ENCODE measurements at regions not wholly inside any gene's neighbourhood (a gene's known extent, or its start where the extent isn't known, plus 50 kb on each side); places are given as distances from the start of the nearest gene placed in this dataset.

DNA sequence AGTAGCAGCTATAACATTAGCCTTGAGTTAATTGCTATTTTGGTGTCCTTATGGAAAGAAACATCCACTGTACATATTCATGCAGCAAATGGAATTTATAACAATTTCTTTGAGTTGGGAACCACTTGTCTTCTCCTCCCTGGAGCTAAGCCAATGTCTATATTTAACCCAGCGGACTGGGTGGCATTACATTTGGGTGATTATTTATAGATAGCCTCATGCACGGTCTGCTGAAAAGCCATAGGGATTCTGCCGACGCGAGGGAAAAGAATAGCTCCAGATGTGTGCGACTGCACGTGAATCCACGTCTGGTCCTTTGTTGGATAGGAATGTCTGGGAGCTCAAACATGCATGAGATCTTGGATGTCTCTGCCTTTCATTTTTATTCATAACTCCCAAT, 157.5 kb upstream of the BRINP1 start:
- ChIA-PET CTCF (no interaction called here), POLR2A (no interaction called here)
- no peak overlapping the region for H3K4me2 ChIP-seq
- H3K9me3 ChIP-seq = no peaks in the 10 kb centered on the region
- H3K27ac ChIP-seq = no peak overlapping the region
- no peak for FAIRE-seq
- no peak for ATAC-seq
- no peak for TF ChIP-seq HOXB13 (CRISPR knock-in tag; IDR thresholded peaks at IDR 0.05; ENCODE audit: low read depth)
- TF ChIP-seq RARB (CRISPR knock-in tag; IDR thresholded peaks at IDR 0.05) = no peak
- TF ChIP-seq HEYL (CRISPR knock-in tag; IDR thresholded peaks at IDR 0.05) = no peak
- no peak for TF ChIP-seq JUNB (IDR thresholded peaks at IDR 0.05)
- no peak for TF ChIP-seq CBX8 (IDR thresholded peaks at IDR 0.05)
- no peak for TF ChIP-seq HOXB5 (CRISPR knock-in tag; IDR thresholded peaks at IDR 0.05)
- TF ChIP-seq ZSCAN20 (CRISPR knock-in tag; IDR thresholded peaks at IDR 0.05) = no peak
- TF ChIP-seq, protein P1, sequence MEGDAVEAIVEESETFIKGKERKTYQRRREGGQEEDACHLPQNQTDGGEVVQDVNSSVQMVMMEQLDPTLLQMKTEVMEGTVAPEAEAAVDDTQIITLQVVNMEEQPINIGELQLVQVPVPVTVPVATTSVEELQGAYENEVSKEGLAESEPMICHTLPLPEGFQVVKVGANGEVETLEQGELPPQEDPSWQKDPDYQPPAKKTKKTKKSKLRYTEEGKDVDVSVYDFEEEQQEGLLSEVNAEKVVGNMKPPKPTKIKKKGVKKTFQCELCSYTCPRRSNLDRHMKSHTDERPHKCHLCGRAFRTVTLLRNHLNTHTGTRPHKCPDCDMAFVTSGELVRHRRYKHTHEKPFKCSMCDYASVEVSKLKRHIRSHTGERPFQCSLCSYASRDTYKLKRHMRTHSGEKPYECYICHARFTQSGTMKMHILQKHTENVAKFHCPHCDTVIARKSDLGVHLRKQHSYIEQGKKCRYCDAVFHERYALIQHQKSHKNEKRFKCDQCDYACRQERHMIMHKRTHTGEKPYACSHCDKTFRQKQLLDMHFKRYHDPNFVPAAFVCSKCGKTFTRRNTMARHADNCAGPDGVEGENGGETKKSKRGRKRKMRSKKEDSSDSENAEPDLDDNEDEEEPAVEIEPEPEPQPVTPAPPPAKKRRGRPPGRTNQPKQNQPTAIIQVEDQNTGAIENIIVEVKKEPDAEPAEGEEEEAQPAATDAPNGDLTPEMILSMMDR (IDR thresholded peaks at IDR 0.05) = no peak
- TF ChIP-seq SMC3 (IDR thresholded peaks at IDR 0.05) = no peak
- no peak for TF ChIP-seq EHF (CRISPR knock-in tag; IDR thresholded peaks at IDR 0.05)
- no peak for TF ChIP-seq SREBF2 (IDR thresholded peaks at IDR 0.05)
- no peak for TF ChIP-seq JUN (IDR thresholded peaks at IDR 0.05)
- TF ChIP-seq, protein P2, sequence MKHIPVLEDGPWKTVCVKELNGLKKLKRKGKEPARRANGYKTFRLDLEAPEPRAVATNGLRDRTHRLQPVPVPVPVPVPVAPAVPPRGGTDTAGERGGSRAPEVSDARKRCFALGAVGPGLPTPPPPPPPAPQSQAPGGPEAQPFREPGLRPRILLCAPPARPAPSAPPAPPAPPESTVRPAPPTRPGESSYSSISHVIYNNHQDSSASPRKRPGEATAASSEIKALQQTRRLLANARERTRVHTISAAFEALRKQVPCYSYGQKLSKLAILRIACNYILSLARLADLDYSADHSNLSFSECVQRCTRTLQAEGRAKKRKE (CRISPR knock-in tag; IDR thresholded peaks at IDR 0.05; ENCODE audit: low read depth) = no peak
- no peak for TF ChIP-seq ZC3H11A (IDR thresholded peaks at IDR 0.05)
- TF ChIP-seq RNF2 (IDR thresholded peaks at IDR 0.05; ENCODE audit: borderline replicate concordance, low read depth) = no peak
- TF ChIP-seq CBX2 (IDR thresholded peaks at IDR 0.05; ENCODE audit: borderline replicate concordance, low read depth) = no peak
- TF ChIP-seq, protein P3, sequence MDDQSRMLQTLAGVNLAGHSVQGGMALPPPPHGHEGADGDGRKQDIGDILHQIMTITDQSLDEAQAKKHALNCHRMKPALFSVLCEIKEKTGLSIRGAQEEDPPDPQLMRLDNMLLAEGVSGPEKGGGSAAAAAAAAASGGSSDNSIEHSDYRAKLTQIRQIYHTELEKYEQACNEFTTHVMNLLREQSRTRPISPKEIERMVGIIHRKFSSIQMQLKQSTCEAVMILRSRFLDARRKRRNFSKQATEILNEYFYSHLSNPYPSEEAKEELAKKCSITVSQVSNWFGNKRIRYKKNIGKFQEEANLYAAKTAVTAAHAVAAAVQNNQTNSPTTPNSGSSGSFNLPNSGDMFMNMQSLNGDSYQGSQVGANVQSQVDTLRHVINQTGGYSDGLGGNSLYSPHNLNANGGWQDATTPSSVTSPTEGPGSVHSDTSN (IDR thresholded peaks at IDR 0.05) = no peak
- no peak for DNase-seq (ENCODE audit: low read depth in 1 of 2, low spot score in 1 of 2)
- 56% methylated on average over 8 of the region's 8 CpGs for WGBS (ENCODE audit: missing lambda C conversion rate)
- H3K4me1 ChIP-seq = no peaks in the 10 kb centered on the region
- H3K4me3 ChIP-seq = no peak overlapping the region

DNA sequence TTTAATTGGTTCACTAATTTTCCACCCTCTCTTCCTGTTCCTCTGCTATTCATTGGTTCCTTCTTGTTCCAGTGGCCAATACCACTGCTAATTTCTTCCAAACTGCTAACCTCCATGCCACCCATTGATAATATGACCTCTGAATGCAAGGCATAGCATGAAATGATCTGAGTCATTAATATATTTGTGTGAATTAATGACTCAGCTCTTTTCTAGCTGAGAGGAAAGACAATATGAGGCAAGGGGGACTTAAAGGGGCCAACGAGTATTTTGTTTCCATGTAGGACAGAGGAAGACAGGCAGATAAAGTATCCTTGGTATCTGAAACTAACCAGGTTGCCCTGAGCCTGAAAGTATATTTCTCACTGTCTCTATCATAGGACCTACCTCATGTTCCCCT, 154.3 kb upstream of the BRINP1 start:
- Histone ChIP-seq H3K9me3 (no peaks in the 10 kb centered on the region), H3K4me2 (no peak overlapping the region), H3K4me1 (no peaks in the 10 kb centered on the region), H3K4me3 (no peak overlapping the region), H3K27ac (no peak overlapping the region)
- FAIRE-seq = no peak
- WGBS (ENCODE audit: missing lambda C conversion rate) = 5% methylated on average over 1 of the region's 1 CpG
- TF ChIP-seq FOSL2 (IDR thresholded peaks at IDR 0.05) (no peak), FOSL2 (CRISPR knock-in tag; IDR thresholded peaks at IDR 0.05) (no peak), MAFK (IDR thresholded peaks at IDR 0.05; ENCODE audit: partially characterized antibody) (peak; percentile 70)
- CTCF ChIA-PET = no interaction called here
- DNase-seq (ENCODE audit: low read depth in 1 of 2, low spot score in 1 of 2) = no peak
- POLR2A ChIA-PET = no interaction called here
- ATAC-seq = no peak

DNA sequence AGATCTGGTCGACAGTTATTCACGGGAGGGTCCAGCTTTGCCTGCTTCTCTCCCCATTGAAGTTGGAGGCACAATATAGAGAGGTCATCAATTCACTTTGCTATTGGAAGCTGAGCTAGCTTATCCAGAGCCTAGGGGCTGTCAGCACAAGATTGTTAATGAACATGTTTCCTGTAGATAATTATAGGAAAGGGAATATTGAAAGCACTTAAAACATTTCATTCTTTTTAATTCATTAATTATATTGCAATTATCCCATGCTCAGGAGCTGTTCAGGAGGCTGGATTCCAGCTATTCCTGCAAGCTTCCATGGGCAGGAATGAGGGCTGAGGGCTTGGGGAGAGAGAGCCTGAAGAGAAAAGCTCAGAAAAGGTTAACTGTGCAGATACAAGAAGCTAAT, 153.1 kb upstream of the BRINP1 start:
- H3K4me1 ChIP-seq = no peaks in the 10 kb centered on the region
- ChIA-PET POLR2A (no interaction called here), CTCF (no interaction called here)
- no peak overlapping the region for H3K4me3 ChIP-seq
- FAIRE-seq = no peak
- H3K27ac ChIP-seq = no peak overlapping the region
- WGBS (ENCODE audit: missing lambda C conversion rate) = 3% methylated on average over 2 of the region's 2 CpGs
- no peak for DNase-seq (ENCODE audit: low read depth in 1 of 2, low spot score in 1 of 2)
- TF ChIP-seq, protein P4, sequence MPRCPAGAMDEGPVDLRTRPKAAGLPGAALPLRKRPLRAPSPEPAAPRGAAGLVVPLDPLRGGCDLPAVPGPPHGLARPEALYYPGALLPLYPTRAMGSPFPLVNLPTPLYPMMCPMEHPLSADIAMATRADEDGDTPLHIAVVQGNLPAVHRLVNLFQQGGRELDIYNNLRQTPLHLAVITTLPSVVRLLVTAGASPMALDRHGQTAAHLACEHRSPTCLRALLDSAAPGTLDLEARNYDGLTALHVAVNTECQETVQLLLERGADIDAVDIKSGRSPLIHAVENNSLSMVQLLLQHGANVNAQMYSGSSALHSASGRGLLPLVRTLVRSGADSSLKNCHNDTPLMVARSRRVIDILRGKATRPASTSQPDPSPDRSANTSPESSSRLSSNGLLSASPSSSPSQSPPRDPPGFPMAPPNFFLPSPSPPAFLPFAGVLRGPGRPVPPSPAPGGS (IDR thresholded peaks at IDR 0.05) = no peak
- TF ChIP-seq EHMT2 (IDR thresholded peaks at IDR 0.05; ENCODE audit: low read depth) (no peak), BHLHE40 (IDR thresholded peaks at IDR 0.05; ENCODE audit: low read depth, low read length) (no peak), PHF8 (IDR thresholded peaks at IDR 0.05; ENCODE audit: borderline replicate concordance, low read depth) (no peak), KDM5A (IDR thresholded peaks at IDR 0.05) (no peak)
- TF ChIP-seq, protein P5, sequence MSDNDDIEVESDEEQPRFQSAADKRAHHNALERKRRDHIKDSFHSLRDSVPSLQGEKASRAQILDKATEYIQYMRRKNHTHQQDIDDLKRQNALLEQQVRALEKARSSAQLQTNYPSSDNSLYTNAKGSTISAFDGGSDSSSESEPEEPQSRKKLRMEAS (IDR thresholded peaks at IDR 0.05) = no peak
- H3K4me2 ChIP-seq = no peak overlapping the region
- no peaks in the 10 kb centered on the region for H3K9me3 ChIP-seq
- ATAC-seq = no peak

All from A549 (cell line).